IMR-90 (cell line): ENCODE measurements at regions not wholly inside any gene's neighbourhood (a gene's known extent, or its start where the extent isn't known, plus 50 kb on each side); places are given as distances from the start of the nearest gene placed in this dataset.

Experiments
- ATAC-seq: fragments of 200-7000 bp; cut with Tn5 transposase; 2 replicates; pipeline ENCODE4 v1.9.1; 2020; ENCODE audit warnings: low read depth, mild to moderate bottlenecking, moderate library complexity
- BruUV-seq: library from RNA; stranded (reverse); fragments of 400-500 nt; replicated peaks from 2 replicates; lab custom pipeline; 2021; lab: Mats Ljungman, UMichigan
- CTCF ChIA-PET: fragments of 300-600 bp; formaldehyde crosslinking; extraction: SDS; loops from one replicate; lab custom pipeline; 2021; ENCODE audit warnings: antibody characterized with exemption; lab: Yijun Ruan, JAX
- POLR2A ChIA-PET: fragments of 300-600 bp; sonication (Branson Sonifier 250); formaldehyde crosslinking; loops from one replicate; lab custom pipeline; 2022; ENCODE audit warnings: antibody characterized with exemption; ENCODE audit not compliant: unreplicated experiment; lab: Charles Lee
- DNase-seq: peaks from one replicate; pipeline ENCODE4 v3.0.0; 2013
- H2AFZ ChIP-seq: replicated peaks from 2 replicates; pipeline ENCODE3; 2013; ENCODE audit warnings: low read length, mild to moderate bottlenecking; ENCODE audit not compliant: poor library complexity
- H2AK5ac ChIP-seq: 2 replicates; pipeline ENCODE4 v1.6.1; 2013; ENCODE audit warnings: low read depth, low read length, inconsistent platforms
- H2AK9ac ChIP-seq: replicated peaks from 2 replicates; pipeline ENCODE3; 2013; ENCODE audit warnings: mild to moderate bottlenecking, low read depth, low read length, moderate library complexity; ENCODE audit not compliant: poor library complexity
- H2BK120ac ChIP-seq: 2 replicates; pipeline ENCODE4 v1.6.1; 2013; ENCODE audit warnings: low read depth, low read length, inconsistent platforms
- H2BK15ac ChIP-seq: 3 replicates; pipeline ENCODE4 v1.6.1; 2013; ENCODE audit warnings: low read depth, low read length, inconsistent platforms
- H2BK20ac ChIP-seq: 2 replicates; pipeline ENCODE4 v1.6.1; 2013; ENCODE audit warnings: low read depth, mild to moderate bottlenecking, inconsistent platforms, low read length, moderate library complexity
- H2BK5ac ChIP-seq: 2 replicates; pipeline ENCODE4 v1.6.1; 2013; ENCODE audit warnings: mild to moderate bottlenecking, low read depth, low read length, inconsistent platforms; ENCODE audit not compliant: poor library complexity, severe bottlenecking
- H3K14ac ChIP-seq: replicated peaks from 2 replicates; pipeline ENCODE4 v1.6.1; 2013; ENCODE audit warnings: low read depth, low read length, inconsistent platforms
- H3K18ac ChIP-seq: 2 replicates; pipeline ENCODE4 v1.6.1; 2013; ENCODE audit warnings: low read depth, low read length, control low read depth
- H3K23ac ChIP-seq: 2 replicates; pipeline ENCODE4 v1.6.1; 2013; ENCODE audit warnings: low read depth, low read length, inconsistent platforms
- H3K27ac ChIP-seq: 2 replicates; pipeline ENCODE4 v1.5.1; 2013; ENCODE audit warnings: mild to moderate bottlenecking, control low read depth, low read length; ENCODE audit not compliant: insufficient read depth
- H3K27me3 ChIP-seq: 2 replicates; pipeline ENCODE4 v1.6.1; 2013; ENCODE audit warnings: low read length; ENCODE audit not compliant: control insufficient read depth, insufficient read depth
- H3K36me3 ChIP-seq: 2 replicates; pipeline ENCODE4 v1.6.1; 2013; ENCODE audit warnings: low read length, mixed read lengths; ENCODE audit not compliant: control insufficient read depth, insufficient read depth
- H3K4ac ChIP-seq: 2 replicates; pipeline ENCODE4 v1.6.1; 2013; ENCODE audit warnings: low read depth, low read length, inconsistent platforms
- H3K4me1 ChIP-seq: 2 replicates; pipeline ENCODE4 v1.6.1; 2013; ENCODE audit warnings: low read length, mixed read lengths; ENCODE audit not compliant: control insufficient read depth, insufficient read depth
- H3K4me2 ChIP-seq: 2 replicates; pipeline ENCODE4 v1.6.1; 2013; ENCODE audit warnings: low read depth, mild to moderate bottlenecking, control low read depth, low read length, moderate library complexity
- H3K4me3 ChIP-seq: 2 replicates; pipeline ENCODE4 v1.5.1; 2013; ENCODE audit warnings: low read depth, mild to moderate bottlenecking, control low read depth, low read length, moderate library complexity; ENCODE audit not compliant: insufficient read depth
- H3K56ac ChIP-seq: 2 replicates; pipeline ENCODE4 v1.6.1; 2013; ENCODE audit warnings: low read length, inconsistent platforms; ENCODE audit not compliant: insufficient read depth; ENCODE audit errors: extremely low read depth
- H3K79me1 ChIP-seq, 2 experiments: 2 replicates each; pipeline ENCODE4 v1.6.1; 2013; ENCODE audit warnings: low read length in 2 of 2, inconsistent platforms in 1 of 2, low read depth in 1 of 2
- H3K9ac ChIP-seq: 2 replicates; pipeline ENCODE4 v1.6.1; 2013; ENCODE audit warnings: low read depth, low read length, control low read depth
- H3K9me1 ChIP-seq: 2 replicates; pipeline ENCODE4 v1.6.1; 2013; ENCODE audit warnings: low read length, inconsistent platforms; ENCODE audit not compliant: insufficient read depth
- H3K9me3 ChIP-seq: 2 replicates; pipeline ENCODE4 v1.6.1; 2013; ENCODE audit warnings: low read length; ENCODE audit not compliant: control insufficient read depth, insufficient read depth
- H4K20me1 ChIP-seq: 2 replicates; pipeline ENCODE4 v1.6.1; 2013; ENCODE audit warnings: low read length, inconsistent platforms; ENCODE audit not compliant: insufficient read depth
- H4K5ac ChIP-seq: 2 replicates; pipeline ENCODE4 v1.6.1; 2013; ENCODE audit warnings: mild to moderate bottlenecking, low read depth, low read length, control low read depth
- H4K8ac ChIP-seq, 2 experiments: 2 replicates each; pipeline ENCODE4 v1.6.1; 2013; ENCODE audit warnings: low read depth in 2 of 2, low read length in 2 of 2, control low read depth in 1 of 2, inconsistent platforms in 1 of 2
- H4K91ac ChIP-seq: 2 replicates; pipeline ENCODE4 v1.6.1; 2013; ENCODE audit warnings: low read depth, low read length, inconsistent platforms; ENCODE audit not compliant: insufficient read depth
- BHLHE40 ChIP-seq: fragments of 150-350 bp; IDR thresholded peaks from 2 replicates; pipeline ENCODE4 v1.6.1; 2016; ENCODE audit warnings: mild to moderate bottlenecking, low read depth, low read length
- CEBPB ChIP-seq: IDR thresholded peaks from 2 replicates; pipeline ENCODE4 v1.6.1; 2012; ENCODE audit warnings: low read depth, low read length, improper control_type of control experiment
- CHD1 ChIP-seq: IDR thresholded peaks from 2 replicates; pipeline ENCODE4 v1.6.1; 2012; ENCODE audit warnings: low read depth, low read length, improper control_type of control experiment
- FOS ChIP-seq: fragments of 150-350 bp; IDR thresholded peaks from 2 replicates; pipeline ENCODE4 v1.6.1; 2016; ENCODE audit warnings: low read depth, low read length
- MAFK ChIP-seq: IDR thresholded peaks from 2 replicates; pipeline ENCODE4 v1.6.1; 2012; ENCODE audit warnings: low read depth, low read length, improper control_type of control experiment
- NFE2L2 ChIP-seq: fragments of 150-350 bp; IDR thresholded peaks from 2 replicates; pipeline ENCODE4 v1.6.1; 2016; ENCODE audit warnings: low read depth, mild to moderate bottlenecking, low read length
- RAD21 ChIP-seq: IDR thresholded peaks from 2 replicates; pipeline ENCODE4 v1.6.1; 2012; ENCODE audit warnings: low read length, improper control_type of control experiment
- RCOR1 ChIP-seq: IDR thresholded peaks from 2 replicates; pipeline ENCODE4 v1.6.1; 2012; ENCODE audit warnings: mild to moderate bottlenecking, low read length, improper control_type of control experiment; ENCODE audit not compliant: insufficient replicate concordance
- WGBS, 2 experiments: methylation state at CpG; one replicate each; pipeline versions ENCODE4 v1.1.5 to v1.1.7; 2013; ENCODE audit warnings: missing lambda C conversion rate in 2 of 2; ENCODE audit not compliant: insufficient read length in 1 of 2; ENCODE audit errors: extremely low coverage in 2 of 2; 5-methylcytosine and 5-hydroxymethylcytosine counted together
- dilution Hi-C: fragments of 300-500 bp; cut with HindIII; formaldehyde crosslinking; loops from one replicate; pipeline ENCODE4 v1.14.3; 2018; ENCODE audit warnings: low sequenced_read_pairs; ENCODE audit not compliant: unreplicated experiment
- in situ Hi-C: fragments of 300-500 bp; cut with MboI; formaldehyde crosslinking; loops from 3 replicates; pipeline ENCODE4 v1.14.3; 2019; ENCODE audit warnings: low sequenced_read_pairs, inconsistent platforms, mixed read lengths
- intact Hi-C: fragments of 100-400 bp; cut with micrococcal nuclease; formaldehyde crosslinking; loops from 2 replicates; pipeline ENCODE4 v1.10.0; 2022
- TF ChIP-seq, protein P1 (sequence below): fragments of 150-350 bp; IDR thresholded peaks from 2 replicates; pipeline ENCODE4 v1.6.1; 2017; ENCODE audit warnings: mild to moderate bottlenecking, antibody characterized with exemption, low read length, low read depth
- TF ChIP-seq, protein P2 (sequence below): conservative IDR thresholded peaks from 2 replicates; pipeline ENCODE4 v1.5.1; 2012; ENCODE audit warnings: mild to moderate bottlenecking, low read depth, low read length, improper control_type of control experiment

DNA sequence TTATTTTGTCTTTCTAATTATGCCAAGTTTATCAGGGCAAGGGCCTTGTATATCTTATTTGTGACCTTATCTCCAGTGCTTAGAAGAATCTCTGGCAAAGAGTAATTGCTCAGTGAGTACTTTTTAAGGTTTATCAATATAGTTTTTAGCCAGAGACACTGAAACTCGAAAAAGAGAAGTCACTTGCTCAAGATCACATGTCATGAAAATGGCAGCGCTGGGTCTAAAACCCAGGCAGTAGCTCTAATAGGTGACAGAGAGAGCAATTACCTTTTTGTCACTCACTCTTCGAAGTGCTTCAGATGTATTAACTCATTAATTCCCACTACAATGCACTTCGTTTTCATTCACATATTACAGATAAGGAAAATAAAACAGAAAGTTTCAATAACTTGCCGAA is 667.5 kb downstream of the DOK5 start:
- no peaks in the 10 kb centered on the region for H3K79me1 ChIP-seq
- H3K27me3 ChIP-seq, result no peaks in the 10 kb centered on the region
- ATAC-seq, result no peak
- H3K9ac ChIP-seq, result no peak overlapping the region
- no TSS peak for BruUV-seq
- H3K56ac ChIP-seq, result no peak overlapping the region
- no peak for DNase-seq
- H3K23ac ChIP-seq, result no peak overlapping the region
- H3K9me3 ChIP-seq, result peaks cover 5% of the 10 kb centered on the region
- H2BK20ac ChIP-seq, result no peak overlapping the region
- intact Hi-C loops (no loop called here), in situ Hi-C loops (no loop called here), dilution Hi-C loops (no loop called here)
- ChIA-PET POLR2A (no interaction called here), CTCF (no interaction called here)
- no peak overlapping the region for H2AK5ac ChIP-seq
- H3K27ac ChIP-seq, result no peak overlapping the region
- no peak overlapping the region for H3K14ac ChIP-seq
- H3K36me3 ChIP-seq, result no peaks in the 10 kb centered on the region
- no peak overlapping the region for H2BK5ac ChIP-seq
- no peak overlapping the region for H2AFZ ChIP-seq
- H2AK9ac ChIP-seq, result no peak overlapping the region
- H3K4ac ChIP-seq, result no peak overlapping the region
- TF ChIP-seq CEBPB (no peak), MAFK (no peak), NFE2L2 (no peak), RAD21 (no peak), BHLHE40 (no peak), FOS (no peak), CHD1 (no peak), RCOR1 (no peak)
- TF ChIP-seq, protein P1, sequence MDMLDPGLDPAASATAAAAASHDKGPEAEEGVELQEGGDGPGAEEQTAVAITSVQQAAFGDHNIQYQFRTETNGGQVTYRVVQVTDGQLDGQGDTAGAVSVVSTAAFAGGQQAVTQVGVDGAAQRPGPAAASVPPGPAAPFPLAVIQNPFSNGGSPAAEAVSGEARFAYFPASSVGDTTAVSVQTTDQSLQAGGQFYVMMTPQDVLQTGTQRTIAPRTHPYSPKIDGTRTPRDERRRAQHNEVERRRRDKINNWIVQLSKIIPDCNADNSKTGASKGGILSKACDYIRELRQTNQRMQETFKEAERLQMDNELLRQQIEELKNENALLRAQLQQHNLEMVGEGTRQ, result no peak
- TF ChIP-seq, protein P2, sequence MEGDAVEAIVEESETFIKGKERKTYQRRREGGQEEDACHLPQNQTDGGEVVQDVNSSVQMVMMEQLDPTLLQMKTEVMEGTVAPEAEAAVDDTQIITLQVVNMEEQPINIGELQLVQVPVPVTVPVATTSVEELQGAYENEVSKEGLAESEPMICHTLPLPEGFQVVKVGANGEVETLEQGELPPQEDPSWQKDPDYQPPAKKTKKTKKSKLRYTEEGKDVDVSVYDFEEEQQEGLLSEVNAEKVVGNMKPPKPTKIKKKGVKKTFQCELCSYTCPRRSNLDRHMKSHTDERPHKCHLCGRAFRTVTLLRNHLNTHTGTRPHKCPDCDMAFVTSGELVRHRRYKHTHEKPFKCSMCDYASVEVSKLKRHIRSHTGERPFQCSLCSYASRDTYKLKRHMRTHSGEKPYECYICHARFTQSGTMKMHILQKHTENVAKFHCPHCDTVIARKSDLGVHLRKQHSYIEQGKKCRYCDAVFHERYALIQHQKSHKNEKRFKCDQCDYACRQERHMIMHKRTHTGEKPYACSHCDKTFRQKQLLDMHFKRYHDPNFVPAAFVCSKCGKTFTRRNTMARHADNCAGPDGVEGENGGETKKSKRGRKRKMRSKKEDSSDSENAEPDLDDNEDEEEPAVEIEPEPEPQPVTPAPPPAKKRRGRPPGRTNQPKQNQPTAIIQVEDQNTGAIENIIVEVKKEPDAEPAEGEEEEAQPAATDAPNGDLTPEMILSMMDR, result no peak
- no peak overlapping the region for H4K8ac ChIP-seq
- no peak overlapping the region for H3K18ac ChIP-seq
- H3K4me3 ChIP-seq, result no peak overlapping the region
- no peaks in the 10 kb centered on the region for H3K9me1 ChIP-seq
- H3K4me2 ChIP-seq, result no peak overlapping the region
- no peak overlapping the region for H4K91ac ChIP-seq
- WGBS, 2 experiments, result no CpG with 5 or more reads among the region's 5 CpGs
- no peaks in the 10 kb centered on the region for H3K4me1 ChIP-seq
- no peak overlapping the region for H2BK15ac ChIP-seq
- no peak overlapping the region for H2BK120ac ChIP-seq
- no peaks in the 10 kb centered on the region for H4K20me1 ChIP-seq
- H4K5ac ChIP-seq, result no peak overlapping the region
